GM12891 (cell line): ENCODE measurements at regions not wholly inside any gene's neighbourhood (a gene's known extent, or its start where the extent isn't known, plus 50 kb on each side); places are given as distances from the start of the nearest gene placed in this dataset.

Experiments
- DNase-seq: peaks from one replicate; pipeline ENCODE4 v3.0.0; 2011; ENCODE audit warnings: low spot score; ENCODE audit not compliant: insufficient read length
- FAIRE-seq: peaks from 2 replicates; lab custom pipeline; 2011; peaks lifted over from hg19 to GRCh38; lab: Jason Lieb, UNC
- PAX5 ChIP-seq: IDR thresholded peaks from 2 replicates; pipeline ENCODE4 v1.6.1; 2011; ENCODE audit warnings: low read length, moderate library complexity, mild to moderate bottlenecking; ENCODE audit not compliant: insufficient read depth, severe bottlenecking
- POLR2A ChIP-seq: IDR thresholded peaks from 2 replicates; pipeline ENCODE4 v1.6.1; 2011; ENCODE audit warnings: low read depth, low read length, control low read depth
- POLR2AphosphoS5 ChIP-seq: IDR thresholded peaks from 2 replicates; pipeline ENCODE4 v1.6.1; 2011; ENCODE audit warnings: low read depth, low read length, control low read depth
- POU2F2 ChIP-seq: IDR thresholded peaks from 2 replicates; pipeline ENCODE4 v1.6.1; 2011; ENCODE audit warnings: low read depth, mild to moderate bottlenecking, control low read depth, low read length, moderate library complexity
- SPI1 ChIP-seq: IDR thresholded peaks from 2 replicates; pipeline ENCODE4 v1.6.1; 2011; ENCODE audit warnings: low read depth, low read length, control low read depth
- TAF1 ChIP-seq: IDR thresholded peaks from 2 replicates; pipeline ENCODE4 v1.6.1; 2011; ENCODE audit warnings: low read depth, low read length, control low read depth

- no peak for FAIRE-seq
- TF ChIP-seq POU2F2 (no peak), POLR2A (no peak), POLR2AphosphoS5 (no peak), PAX5 (no peak), TAF1 (no peak), SPI1 (no peak)
- DNase-seq: no peak
Measured at GRCh38 chr13:30025351-30025750, 174.9 kb upstream of the UBL3 start.

- TF ChIP-seq POLR2AphosphoS5: no peak
- no peak for TF ChIP-seq SPI1
- no peak for TF ChIP-seq TAF1
- TF ChIP-seq PAX5: no peak
- no peak for TF ChIP-seq POU2F2
- no peak for TF ChIP-seq POLR2A
- DNase-seq (no peak), FAIRE-seq (no peak)
Measured at GRCh38 chr13:30024125-30024865, 173.9 kb upstream of the UBL3 start.

GRCh38 chr13:30023196-30023895, 172.9 kb upstream of the UBL3 start:
- FAIRE-seq (no peak), DNase-seq (no peak)
- TF ChIP-seq SPI1 (no peak), POU2F2 (no peak), POLR2AphosphoS5 (no peak), TAF1 (no peak), POLR2A (no peak), PAX5 (no peak)

GRCh38 chr13:30022796-30023195, 172.4 kb upstream of the UBL3 start:
- FAIRE-seq: no peak
- TF ChIP-seq PAX5 (no peak), POLR2AphosphoS5 (no peak), POLR2A (no peak), SPI1 (no peak), POU2F2 (no peak), TAF1 (no peak)

GRCh38 chr13:30022256-30022655, 171.8 kb upstream of the UBL3 start:
- FAIRE-seq: no peak
- no peak for DNase-seq
- TF ChIP-seq POLR2A (no peak), SPI1 (no peak), POLR2AphosphoS5 (no peak), POU2F2 (no peak), PAX5 (no peak), TAF1 (no peak)

More at GRCh38 chr13:30022796-30023195, 172.4 kb upstream of the UBL3 start:
- no peak for DNase-seq

- TF ChIP-seq PAX5 (no peak), SPI1 (no peak), POU2F2 (no peak), POLR2A (no peak), TAF1 (no peak), POLR2AphosphoS5 (no peak)
- FAIRE-seq: no peak
- no peak for DNase-seq
Measured at GRCh38 chr13:30021611-30022010, 171.2 kb upstream of the UBL3 start.

- DNase-seq (no peak), FAIRE-seq (no peak)
- no peak for TF ChIP-seq SPI1
- no peak for TF ChIP-seq POLR2AphosphoS5
- TF ChIP-seq PAX5: no peak
- no peak for TF ChIP-seq POU2F2
- no peak for TF ChIP-seq TAF1
- no peak for TF ChIP-seq POLR2A
Measured at GRCh38 chr13:30020726-30021312, 170.4 kb upstream of the UBL3 start.

GRCh38 chr13:30019648-30020626, 169.5 kb upstream of the UBL3 start:
- TF ChIP-seq POLR2AphosphoS5 (no peak), PAX5 (no peak), TAF1 (no peak), POLR2A (no peak), POU2F2 (no peak), SPI1 (no peak)
- FAIRE-seq (no peak), DNase-seq (no peak)

- DNase-seq: no peak
- FAIRE-seq: no peak
- no peak for TF ChIP-seq POU2F2
- TF ChIP-seq SPI1: no peak
- TF ChIP-seq POLR2A: no peak
- no peak for TF ChIP-seq TAF1
- TF ChIP-seq POLR2AphosphoS5: no peak
- TF ChIP-seq PAX5: no peak
Measured at GRCh38 chr13:30017880-30018279, 167.5 kb upstream of the UBL3 start.
